Left renal pelvis (tissue), 4 donors: ENCODE measurements at regions not wholly inside any gene's neighbourhood (a gene's known extent, or its start where the extent isn't known, plus 50 kb on each side); places are given as distances from the start of the nearest gene placed in this dataset.

Experiments used
- DNase-seq, 4 donors: peaks; one replicate each; pipeline ENCODE4 v3.0.0-alpha.2; 2013; ENCODE audit warnings: low read depth in 4 of 4, low spot score in 3 of 4

DNA sequence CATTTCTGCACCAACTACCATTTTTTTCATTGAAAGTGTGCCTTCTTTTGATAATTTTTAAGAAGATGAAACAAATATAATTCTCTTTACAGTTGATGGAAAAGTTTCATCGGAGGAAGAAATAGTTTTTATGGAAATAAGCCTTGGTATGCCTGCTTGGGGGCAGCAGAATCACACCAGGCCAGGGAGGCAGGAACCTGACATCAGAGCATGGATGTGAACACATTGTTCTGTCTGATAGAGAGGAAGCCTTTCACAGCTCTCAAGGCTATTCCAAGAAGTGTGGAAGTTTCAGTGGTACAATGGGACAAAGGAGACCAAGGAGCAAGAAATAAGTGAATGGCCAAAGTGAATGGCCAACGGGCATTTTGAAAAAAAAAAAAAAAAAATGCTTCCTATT is 162.2 kb upstream of the KCNK2 start:
- DNase-seq: no peak

DNA sequence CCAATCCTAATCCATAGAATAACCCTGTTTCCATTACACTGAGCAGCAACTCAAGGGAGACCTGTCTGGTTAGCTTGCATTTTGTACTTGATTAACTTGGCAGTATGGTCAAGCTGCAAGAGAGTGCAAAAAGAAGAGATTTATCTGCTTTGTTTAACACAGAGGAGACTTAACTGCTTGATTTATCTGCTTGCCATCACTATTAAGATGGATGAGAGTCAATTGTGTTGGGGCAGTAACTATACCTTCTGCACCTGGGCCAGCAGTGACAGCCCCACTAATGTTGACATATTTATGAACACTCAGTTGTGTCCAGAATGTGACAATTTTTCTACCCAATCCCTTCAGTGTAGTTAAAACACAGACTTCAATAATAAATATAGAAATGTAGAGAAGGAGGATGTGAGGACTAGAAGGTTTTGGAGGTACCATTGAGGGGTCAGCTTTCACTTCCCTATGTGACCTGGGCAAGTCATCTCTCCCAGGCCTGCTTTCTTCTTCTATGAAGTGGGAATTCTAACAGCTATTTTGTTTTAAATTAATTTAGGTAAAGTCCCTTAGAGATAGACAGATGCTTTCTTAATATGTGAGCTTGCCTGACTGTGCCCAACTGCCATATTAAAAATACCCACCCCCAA is 159.1 kb upstream of the KCNK2 start:
- peak in 2 of 4 donors; percentile 14 to 19 for DNase-seq

DNA sequence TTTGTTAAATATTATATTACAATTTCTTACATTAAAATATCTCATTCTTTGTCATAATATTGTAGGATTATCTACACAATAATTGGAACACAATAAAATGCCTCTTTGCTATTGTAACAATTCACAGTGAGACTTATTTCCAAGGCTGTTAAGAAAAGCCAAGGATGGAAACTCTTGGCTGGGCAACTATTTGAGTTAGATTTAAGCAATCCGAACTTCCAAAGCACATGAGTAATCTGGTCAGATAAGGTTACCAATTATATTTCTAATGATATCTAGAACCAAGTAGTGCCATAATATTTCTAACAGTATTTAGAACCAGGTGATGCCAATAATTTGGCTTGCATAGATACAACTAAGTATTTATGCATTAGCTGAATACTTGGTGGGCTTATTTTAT is 154.7 kb upstream of the KCNK2 start:
- DNase-seq: no peak

DNA sequence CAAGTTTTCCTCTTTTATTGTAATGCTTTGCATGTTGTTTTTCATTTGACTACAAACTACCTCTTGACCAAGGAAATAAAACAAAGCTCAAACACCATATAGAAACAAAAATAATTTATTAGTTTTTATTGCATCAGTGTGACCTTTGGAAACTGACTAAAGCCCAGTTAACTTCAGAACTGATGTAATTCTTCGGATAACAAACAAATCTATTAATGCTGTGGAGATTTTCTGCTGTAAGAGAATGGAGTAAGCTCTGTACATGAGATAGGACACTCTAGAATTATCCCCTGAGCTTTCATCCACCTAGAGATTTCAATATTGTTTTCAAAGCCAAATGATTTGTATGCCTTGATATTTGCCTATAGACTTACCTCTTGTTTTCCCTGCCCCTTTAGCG is 154.0 kb upstream of the KCNK2 start:
- peak in 1 of 4 donors; percentile 8 for DNase-seq

DNA sequence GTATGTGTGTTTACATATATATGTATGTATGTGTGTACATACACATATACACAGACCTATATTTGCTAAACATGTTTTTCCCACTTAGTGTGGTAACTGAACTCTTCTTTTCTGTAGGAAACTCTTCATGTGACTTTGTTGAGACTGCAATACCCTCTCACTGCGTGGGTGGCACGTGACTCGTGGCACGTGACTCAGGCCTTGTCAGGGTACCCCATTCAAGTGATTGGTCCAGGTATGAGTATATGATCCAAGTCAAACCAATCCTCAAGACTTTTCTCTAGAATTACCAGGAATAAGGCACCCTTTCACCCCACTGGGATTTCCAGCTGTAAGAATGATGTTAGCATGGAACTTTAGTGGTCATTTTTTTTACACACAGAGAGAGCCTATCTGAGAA is 149.2 kb upstream of the KCNK2 start:
- no peak for DNase-seq

DNA sequence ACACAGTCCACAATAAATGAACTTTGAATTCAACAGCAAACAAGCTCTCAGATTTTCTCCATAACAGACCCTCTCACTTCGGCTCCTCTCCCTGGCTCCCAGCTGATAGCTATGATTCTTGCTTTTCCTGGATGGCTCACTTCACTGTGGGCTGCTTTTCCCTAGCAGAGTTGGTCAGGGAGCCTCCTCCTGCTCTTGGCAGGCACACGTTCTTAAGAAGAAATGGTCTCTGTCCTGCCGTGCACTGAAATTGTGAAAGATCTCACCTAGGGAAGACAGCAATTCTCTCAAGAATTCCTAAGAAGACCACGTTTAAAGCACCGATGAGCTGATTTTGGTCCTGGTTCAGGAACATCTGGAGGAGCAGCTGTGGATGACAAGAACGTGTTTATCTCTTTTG is 148.5 kb upstream of the KCNK2 start:
- no peak for DNase-seq

DNA sequence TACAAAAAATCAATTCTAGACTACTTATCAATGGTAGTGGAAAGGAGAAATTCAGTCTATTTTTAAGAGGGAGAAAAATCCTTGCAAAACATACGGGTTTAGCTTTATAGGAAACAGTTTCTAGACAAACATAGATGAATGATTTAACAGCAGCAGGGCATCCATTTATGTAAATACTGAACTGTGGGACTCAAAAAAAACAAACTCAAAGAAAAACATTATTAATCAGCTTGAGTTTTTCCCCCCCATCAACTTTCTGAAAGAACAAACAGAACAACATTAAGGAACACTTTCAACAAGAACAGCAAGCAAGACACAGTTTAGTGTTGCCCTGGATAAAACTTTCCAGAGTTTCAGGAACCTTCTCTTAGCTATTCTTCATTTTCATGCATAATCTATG is 147.3 kb upstream of the KCNK2 start:
- DNase-seq: no peak

DNA sequence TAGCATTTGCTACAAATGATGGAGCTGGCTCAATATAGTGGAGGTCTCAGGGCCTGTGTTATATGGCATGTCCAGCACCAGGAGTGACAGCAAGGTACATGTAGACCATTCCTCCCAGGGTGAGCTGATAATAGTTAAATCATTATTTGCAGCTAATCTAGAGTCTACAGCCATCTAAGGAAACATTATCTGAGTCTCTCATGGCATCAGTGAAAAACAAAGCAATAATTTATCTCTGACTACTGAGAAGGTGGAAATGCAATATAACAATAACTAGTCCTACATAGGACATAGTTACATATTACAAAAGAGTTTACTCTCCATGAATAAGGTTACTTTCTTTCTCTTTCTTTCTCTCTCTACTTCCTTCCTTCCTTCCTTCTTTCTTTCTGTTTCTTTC is 143.4 kb upstream of the KCNK2 start:
- DNase-seq: no peak

DNA sequence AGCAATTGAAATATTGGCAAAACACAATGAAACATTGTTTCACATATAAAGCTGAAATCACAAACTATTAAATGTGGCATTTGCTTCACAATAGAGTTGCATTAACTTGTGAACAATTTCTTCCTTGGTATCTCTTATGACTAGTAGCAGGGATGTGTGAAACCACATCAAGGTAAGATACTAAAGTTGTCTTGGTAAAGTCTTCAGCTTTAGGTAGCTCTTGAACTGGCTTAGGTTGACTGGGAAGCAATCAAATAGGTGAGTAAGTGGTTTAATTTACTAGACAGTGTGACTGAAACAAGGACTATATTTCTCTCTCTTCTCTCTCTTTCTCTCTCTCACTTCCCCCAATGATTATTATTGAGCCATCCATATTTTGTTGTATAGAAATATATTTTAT is 141.5 kb upstream of the KCNK2 start:
- no peak for DNase-seq

DNA sequence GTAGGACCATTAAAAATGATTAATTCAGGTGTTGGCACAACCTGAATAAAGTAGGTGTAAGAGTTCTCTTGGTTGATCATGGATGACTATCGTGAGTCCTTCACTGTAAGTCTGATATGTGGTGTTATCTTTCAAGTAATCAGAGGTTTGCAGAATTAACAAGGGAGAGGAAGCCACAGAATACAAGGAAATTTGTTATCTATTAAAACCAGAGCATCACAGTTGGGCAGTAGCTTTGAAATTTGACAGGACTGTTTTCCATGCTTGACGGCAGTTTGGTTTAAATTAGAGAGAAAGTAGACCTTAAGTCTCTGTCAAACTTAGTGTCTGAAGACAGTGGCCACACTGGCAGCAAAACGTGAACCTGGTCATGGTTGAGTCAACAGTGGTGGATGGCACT is 139.5 kb upstream of the KCNK2 start:
- no peak for DNase-seq

DNA sequence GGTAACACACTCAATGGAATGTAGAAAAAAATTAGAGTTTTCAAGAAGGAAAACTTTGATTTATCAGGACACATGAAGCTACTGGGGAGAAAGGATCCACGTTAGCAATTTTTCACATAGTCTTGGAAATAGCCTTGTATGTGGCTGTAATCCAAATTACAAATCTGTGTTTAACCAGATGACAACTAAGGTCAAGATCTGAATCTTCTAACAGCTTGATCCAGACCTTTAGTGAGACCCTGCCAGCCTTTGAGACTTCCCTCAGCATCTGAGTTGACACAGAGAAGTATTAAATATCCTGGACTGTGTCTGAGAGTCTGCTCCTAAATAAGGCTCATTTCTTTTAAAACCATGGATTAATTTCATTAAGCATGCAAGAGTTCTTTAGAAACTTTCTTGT is 135.9 kb upstream of the KCNK2 start:
- DNase-seq: no peak

DNA sequence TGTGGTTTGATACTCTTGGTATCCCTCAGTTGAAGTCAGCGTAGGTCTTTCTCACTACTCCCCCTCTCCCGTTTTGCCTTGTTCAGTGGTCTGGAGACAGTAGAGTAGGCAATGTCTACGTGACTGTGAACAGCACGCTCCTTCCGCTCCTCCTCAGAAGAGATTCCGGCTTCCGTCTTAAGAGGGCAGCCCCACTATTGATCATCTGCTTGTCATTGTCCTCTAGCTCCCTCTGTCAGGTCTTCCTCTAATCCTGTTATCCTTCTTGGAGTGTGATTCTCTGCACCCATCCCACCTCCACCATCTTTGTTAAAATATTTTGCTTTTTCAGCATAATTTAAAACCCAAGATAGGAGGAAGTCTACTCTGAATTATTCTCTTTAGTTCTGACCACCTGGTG is 129.9 kb upstream of the KCNK2 start:
- DNase-seq: no peak

DNA sequence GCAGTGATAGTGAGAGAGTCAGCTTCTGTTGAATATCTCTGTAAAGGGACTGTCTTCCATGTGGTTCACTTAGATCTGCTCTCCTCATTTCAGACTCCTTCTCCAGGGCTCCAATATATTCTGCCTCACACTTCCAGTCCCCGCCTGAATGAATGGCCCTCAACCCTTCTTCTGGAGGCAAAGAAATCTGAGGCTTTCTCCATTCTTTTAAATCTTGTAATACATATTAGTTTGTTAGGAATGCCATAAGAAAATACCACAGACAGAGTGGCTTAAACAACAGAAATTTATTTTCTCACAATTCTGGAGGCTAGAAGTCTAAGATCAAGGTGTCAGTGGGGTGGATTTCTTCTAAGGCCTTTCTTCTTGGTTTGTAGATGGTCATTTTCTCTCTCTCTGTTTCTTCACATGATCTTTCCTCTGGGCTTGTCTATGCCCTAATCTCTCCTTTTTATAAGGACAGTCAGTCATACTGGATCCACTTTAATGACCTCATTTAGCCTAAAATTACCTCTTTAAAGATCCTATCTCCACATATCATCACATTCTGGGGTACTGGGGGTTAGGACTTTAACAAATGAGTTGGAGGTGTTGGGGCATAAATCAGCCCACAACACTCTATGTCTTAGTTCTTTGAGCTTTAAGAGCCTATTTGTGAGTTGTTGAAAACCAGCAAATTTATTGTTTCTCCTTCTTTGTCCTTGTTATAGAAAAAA is 128.5 kb upstream of the KCNK2 start:
- no peak for DNase-seq

DNA sequence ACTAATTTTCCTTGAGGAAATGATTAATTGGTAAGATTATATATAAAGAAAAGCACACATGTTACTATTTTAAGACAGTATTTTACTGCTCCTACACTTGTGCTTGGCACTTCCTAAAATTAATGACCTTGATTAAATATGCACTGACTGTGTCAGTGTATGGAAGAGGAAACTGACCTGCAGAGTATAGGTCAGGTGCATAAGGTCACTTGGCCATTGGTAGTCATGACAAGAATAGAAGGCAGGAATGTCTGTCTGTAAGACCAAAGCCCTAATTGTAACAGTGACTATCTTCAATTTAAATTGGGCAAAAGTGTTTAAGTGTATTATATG is 128.0 kb upstream of the KCNK2 start:
- DNase-seq: no peak

DNA sequence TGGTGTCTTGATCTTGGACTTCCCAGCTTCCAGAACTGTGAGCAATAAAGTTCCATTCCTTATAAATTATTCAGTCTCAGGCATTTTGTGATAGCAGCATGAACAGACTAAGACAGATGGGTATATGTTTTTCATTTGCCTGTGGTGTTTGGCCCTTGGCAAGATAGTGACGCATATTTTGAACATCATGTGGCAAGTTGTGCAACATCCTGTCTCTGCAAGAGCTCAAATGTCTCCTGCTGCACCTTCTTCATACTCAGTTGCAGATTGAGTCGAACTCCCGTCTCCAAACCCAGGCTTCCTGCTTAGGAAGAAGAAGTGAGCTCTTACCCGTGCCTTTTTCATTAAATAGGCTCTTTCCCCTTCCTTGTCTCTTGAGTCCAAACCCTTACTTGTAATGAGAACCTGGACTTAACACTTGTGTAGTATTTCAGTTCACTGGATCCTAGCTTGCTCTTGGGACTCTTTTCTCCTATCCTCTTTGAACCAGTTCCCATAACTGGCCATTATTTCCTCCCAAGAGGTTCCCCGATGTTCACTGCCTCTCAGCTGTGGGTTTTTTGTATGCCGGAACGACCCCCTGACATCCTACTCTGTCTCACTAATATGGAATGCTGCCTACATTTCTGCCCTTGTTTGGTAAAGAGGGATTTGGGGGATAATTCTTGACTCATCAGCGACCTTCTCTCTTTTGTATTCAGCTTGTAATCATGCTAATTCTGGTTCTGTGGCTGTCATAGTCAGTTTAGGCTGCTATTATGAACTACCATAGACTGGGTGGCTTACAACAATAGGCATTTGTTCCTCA is 125.0 kb upstream of the KCNK2 start:
- no peak for DNase-seq

DNA sequence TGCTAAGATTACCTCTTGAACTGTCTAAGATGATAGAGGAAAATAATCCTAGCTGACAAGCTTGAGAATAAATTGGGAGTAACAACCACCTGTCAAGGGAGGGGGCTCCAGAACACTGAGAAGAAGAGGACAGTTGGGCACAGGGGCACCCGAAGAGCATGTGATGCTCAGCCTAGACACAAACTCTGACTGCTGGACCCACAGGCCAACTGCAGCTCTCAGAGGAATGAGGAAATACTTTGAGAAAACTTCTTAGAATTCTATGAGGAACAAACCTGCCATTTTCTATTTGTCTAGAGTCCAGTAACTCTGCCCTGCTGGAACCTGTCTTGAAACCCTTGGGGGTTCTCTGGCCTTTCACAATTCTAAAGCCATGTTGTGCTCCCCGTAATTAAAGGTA is 124.1 kb upstream of the KCNK2 start:
- DNase-seq: no peak

DNA sequence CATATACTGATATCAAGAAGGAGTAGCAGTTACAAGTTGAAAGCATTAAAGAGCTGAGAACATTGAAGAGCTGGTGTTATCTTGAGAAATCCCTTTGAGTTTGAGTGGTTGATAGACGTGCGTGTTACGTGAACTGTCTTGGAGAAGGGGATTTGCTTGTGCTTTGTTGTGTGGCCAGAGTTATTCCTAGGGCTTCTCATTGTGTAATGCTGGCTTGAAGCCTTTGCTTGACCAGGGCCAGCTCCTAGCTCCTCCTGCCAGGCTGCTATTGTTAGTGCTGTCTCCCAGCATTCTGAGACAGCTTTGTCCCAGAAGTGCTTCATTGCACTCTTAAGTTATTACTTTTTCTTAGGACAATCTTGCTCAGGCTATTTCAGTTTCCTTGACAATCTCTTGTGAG is 116.2 kb upstream of the KCNK2 start:
- no peak for DNase-seq

DNA sequence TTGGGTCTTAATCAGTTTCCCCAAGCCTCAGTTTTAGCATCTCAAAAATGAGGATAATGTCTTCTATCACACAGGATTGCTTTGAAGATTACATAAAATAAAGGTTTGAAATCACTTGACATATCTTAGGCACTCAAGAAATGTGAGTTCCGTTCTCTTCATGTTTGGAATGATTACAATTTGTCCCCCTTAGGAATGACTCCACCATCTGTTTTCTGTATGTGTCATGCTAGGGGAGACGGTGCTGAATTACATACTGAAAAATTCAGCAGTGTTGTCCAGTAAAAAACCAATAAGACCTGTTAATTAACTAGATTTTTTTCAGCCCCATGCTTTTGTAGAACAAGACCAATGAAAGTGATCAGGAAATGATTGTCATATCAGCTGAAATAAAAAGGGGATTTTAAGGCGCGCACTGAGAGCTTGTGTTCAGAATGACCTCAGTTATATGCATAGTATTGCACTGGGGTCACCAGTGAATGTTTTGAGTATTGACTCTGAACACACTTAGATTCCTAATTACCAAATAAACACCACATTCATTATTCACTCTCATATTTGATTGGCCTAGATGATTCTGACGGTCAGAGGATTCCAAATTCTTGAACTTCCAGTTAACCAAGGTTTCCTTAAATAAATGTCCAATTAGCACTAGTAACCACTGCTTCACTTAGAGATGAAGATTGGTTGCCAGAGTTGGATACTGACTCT is 114.5 kb upstream of the KCNK2 start:
- no peak for DNase-seq

DNA sequence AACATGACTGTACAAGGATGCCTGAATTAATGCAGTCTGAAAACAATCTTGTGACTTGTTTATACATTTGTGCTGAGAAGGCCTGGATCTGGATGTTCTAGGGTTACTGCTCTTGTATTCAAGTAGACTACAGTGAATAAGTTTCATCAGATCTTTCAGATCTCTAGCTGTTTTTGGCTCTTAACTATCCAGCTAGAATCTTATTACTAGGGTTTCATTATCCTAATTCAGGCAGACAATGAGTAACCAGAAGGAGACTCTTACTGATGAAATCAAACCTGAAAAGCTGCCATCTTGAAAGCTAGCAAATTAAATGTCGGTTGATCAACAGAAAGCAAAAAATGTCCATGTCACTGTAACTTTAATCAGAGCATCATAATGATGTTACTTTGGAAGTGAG is 112.5 kb upstream of the KCNK2 start:
- DNase-seq: no peak

DNA sequence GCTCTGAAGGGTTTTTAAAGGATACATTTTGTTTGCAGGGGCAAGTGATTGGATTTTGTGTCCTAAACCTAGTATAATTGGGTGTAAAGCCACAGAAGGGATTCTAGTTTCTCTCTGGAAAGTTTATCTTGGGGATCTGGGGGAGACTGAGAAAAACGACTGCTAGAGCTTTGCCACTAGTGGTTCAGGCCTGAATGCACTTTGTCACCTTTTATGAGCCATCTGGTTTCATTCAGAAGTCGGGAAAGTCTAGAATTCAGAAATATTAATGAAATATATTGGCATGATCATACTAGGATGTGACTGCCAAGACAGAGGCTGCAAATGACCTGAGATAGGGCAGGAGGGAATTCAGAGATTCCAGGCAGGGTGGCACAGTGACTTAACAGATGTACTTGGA is 111.5 kb upstream of the KCNK2 start:
- DNase-seq: no peak

DNA sequence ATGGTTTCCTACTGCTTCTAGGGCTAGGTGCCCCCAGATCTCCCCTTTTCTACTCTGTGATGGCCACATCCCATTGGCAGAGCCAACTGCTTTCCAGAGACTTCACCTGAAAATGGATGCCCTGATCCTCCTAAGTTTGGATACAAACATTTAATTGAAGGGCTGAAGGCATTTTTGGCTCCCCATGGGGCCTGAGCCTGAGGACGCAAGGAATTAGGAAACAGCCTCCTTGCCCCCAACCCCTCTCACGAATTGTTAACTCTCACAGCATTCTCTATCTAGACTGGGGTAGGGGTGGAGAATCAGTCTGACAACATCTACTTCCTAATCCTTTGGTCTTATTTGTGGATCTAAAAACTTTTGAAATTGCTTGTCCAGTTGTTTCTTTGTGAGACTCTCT is 108.5 kb upstream of the KCNK2 start:
- no peak for DNase-seq

DNA sequence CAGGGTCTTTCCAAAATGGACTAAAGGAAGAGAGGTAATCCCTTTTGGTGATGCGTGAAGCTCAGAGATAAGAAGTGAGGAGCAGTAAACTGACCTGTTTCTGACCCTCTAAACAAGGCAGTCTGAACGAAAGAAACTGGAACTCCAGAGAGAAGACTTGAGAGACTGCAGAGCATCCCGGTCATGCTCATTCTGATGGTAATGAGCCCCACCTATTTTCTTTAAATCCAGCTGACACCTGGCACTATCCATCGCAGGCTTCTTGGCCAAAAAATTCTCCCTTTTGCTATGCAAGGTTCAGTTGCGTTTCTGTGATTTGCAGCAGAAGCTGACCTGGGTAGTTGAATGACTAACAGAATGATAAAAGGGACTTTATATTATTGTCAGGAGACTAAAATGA is 105.9 kb upstream of the KCNK2 start:
- no peak for DNase-seq
